ENCODE measurements at regions not wholly inside any gene's neighbourhood (a gene's known extent, or its start where the extent isn't known, plus 50 kb on each side); places are given as distances from the start of the nearest gene placed in this dataset.
"Not testable (repeated sequence)": the region's sequence is repeated elsewhere in the genome, so short reads cannot be mapped to it uniquely, and the experiment has no call there.

GRCh38 chr2:89973849-89974248 lies 1282.4 kb downstream of the RPIA start:
- H3K4me3 Mint-ChIP-seq; H3K27me3 ChIP-seq (ENCODE audit: insufficient read depth, low read length); H3K4me1 ChIP-seq (ENCODE audit: insufficient read depth, low read length); H3K36me3 Mint-ChIP-seq; DNase-seq; CTCF ChIA-PET (ENCODE audit: partially characterized antibody); H3K4me1 Mint-ChIP-seq; H3K4me3 ChIP-seq (ENCODE audit: low read length in 2 of 2); POLR2A ChIA-PET (ENCODE audit: partially characterized antibody); H3K9me3 Mint-ChIP-seq; H3K27ac Mint-ChIP-seq; H3K27ac ChIP-seq (ENCODE audit: low read depth, low read length); H3K9me3 ChIP-seq (ENCODE audit: control insufficient read depth in 1 of 2, low read length in 2 of 2); H3K36me3 ChIP-seq (ENCODE audit: insufficient read depth, low read length); intact Hi-C loops (cut with micrococcal nuclease); H3K27me3 Mint-ChIP-seq: not testable (repeated sequence)

- H3K36me3 ChIP-seq (ENCODE audit: insufficient read depth, low read length); H3K4me1 Mint-ChIP-seq; H3K36me3 Mint-ChIP-seq; H3K27ac ChIP-seq (ENCODE audit: low read depth, low read length); POLR2A ChIA-PET (ENCODE audit: partially characterized antibody); H3K27ac Mint-ChIP-seq; H3K9me3 ChIP-seq (ENCODE audit: control insufficient read depth in 1 of 2, low read length in 2 of 2); CTCF ChIA-PET (ENCODE audit: partially characterized antibody); H3K4me3 ChIP-seq (ENCODE audit: low read length in 2 of 2); DNase-seq; H3K27me3 ChIP-seq (ENCODE audit: insufficient read depth, low read length); intact Hi-C loops (cut with micrococcal nuclease); H3K27me3 Mint-ChIP-seq; H3K4me3 Mint-ChIP-seq; H3K4me1 ChIP-seq (ENCODE audit: insufficient read depth, low read length): not testable (repeated sequence)
- H3K9me3 Mint-ChIP-seq, result peaks cover 0 to 10% (median 1%) of the 10 kb centered on the region in 8 donors
Observed at GRCh38 chr2:89979826-89980537, 1288.5 kb downstream of the RPIA start.

GRCh38 chr2:89982246-89982645 lies 1290.8 kb downstream of the RPIA start:
- H3K4me3 ChIP-seq (ENCODE audit: low read length in 2 of 2); H3K36me3 ChIP-seq (ENCODE audit: insufficient read depth, low read length); H3K4me1 ChIP-seq (ENCODE audit: insufficient read depth, low read length); intact Hi-C loops (cut with micrococcal nuclease); H3K36me3 Mint-ChIP-seq; H3K4me3 Mint-ChIP-seq; H3K27me3 ChIP-seq (ENCODE audit: insufficient read depth, low read length); H3K4me1 Mint-ChIP-seq; POLR2A ChIA-PET (ENCODE audit: partially characterized antibody); H3K27me3 Mint-ChIP-seq; H3K9me3 ChIP-seq (ENCODE audit: control insufficient read depth in 1 of 2, low read length in 2 of 2); CTCF ChIA-PET (ENCODE audit: partially characterized antibody); H3K27ac ChIP-seq (ENCODE audit: low read depth, low read length); DNase-seq; H3K27ac Mint-ChIP-seq: not testable (repeated sequence)
- H3K9me3 Mint-ChIP-seq, result peaks cover 0 to 10% (median 1%) of the 10 kb centered on the region in 8 donors

GRCh38 chr2:89985650-89986049 lies 1294.2 kb downstream of the RPIA start:
- H3K9me3 ChIP-seq (ENCODE audit: control insufficient read depth in 1 of 2, low read length in 2 of 2); H3K36me3 Mint-ChIP-seq; H3K27ac Mint-ChIP-seq; H3K4me3 ChIP-seq (ENCODE audit: low read length in 2 of 2); DNase-seq; H3K27ac ChIP-seq (ENCODE audit: low read depth, low read length); H3K4me3 Mint-ChIP-seq; POLR2A ChIA-PET (ENCODE audit: partially characterized antibody); H3K36me3 ChIP-seq (ENCODE audit: insufficient read depth, low read length); H3K9me3 Mint-ChIP-seq; H3K4me1 ChIP-seq (ENCODE audit: insufficient read depth, low read length); H3K27me3 Mint-ChIP-seq; CTCF ChIA-PET (ENCODE audit: partially characterized antibody); intact Hi-C loops (cut with micrococcal nuclease); H3K4me1 Mint-ChIP-seq; H3K27me3 ChIP-seq (ENCODE audit: insufficient read depth, low read length): not testable (repeated sequence)

GRCh38 chr2:89986532-89986931 lies 1295.1 kb downstream of the RPIA start:
- H3K27ac Mint-ChIP-seq; H3K36me3 Mint-ChIP-seq; H3K27ac ChIP-seq (ENCODE audit: low read depth, low read length); H3K4me3 ChIP-seq (ENCODE audit: low read length in 2 of 2); H3K36me3 ChIP-seq (ENCODE audit: insufficient read depth, low read length); H3K27me3 ChIP-seq (ENCODE audit: insufficient read depth, low read length); H3K9me3 Mint-ChIP-seq; H3K4me1 ChIP-seq (ENCODE audit: insufficient read depth, low read length); CTCF ChIA-PET (ENCODE audit: partially characterized antibody); H3K27me3 Mint-ChIP-seq; H3K9me3 ChIP-seq (ENCODE audit: control insufficient read depth in 1 of 2, low read length in 2 of 2); DNase-seq; POLR2A ChIA-PET (ENCODE audit: partially characterized antibody); H3K4me1 Mint-ChIP-seq; intact Hi-C loops (cut with micrococcal nuclease); H3K4me3 Mint-ChIP-seq: not testable (repeated sequence)

- H3K27ac ChIP-seq (ENCODE audit: low read depth, low read length); DNase-seq; intact Hi-C loops (cut with micrococcal nuclease); H3K4me1 Mint-ChIP-seq; H3K27me3 ChIP-seq (ENCODE audit: insufficient read depth, low read length); H3K9me3 Mint-ChIP-seq; H3K4me3 ChIP-seq (ENCODE audit: low read length in 2 of 2); H3K36me3 ChIP-seq (ENCODE audit: insufficient read depth, low read length); H3K9me3 ChIP-seq (ENCODE audit: control insufficient read depth in 1 of 2, low read length in 2 of 2); H3K4me3 Mint-ChIP-seq; CTCF ChIA-PET (ENCODE audit: partially characterized antibody); POLR2A ChIA-PET (ENCODE audit: partially characterized antibody); H3K36me3 Mint-ChIP-seq; H3K4me1 ChIP-seq (ENCODE audit: insufficient read depth, low read length); H3K27me3 Mint-ChIP-seq; H3K27ac Mint-ChIP-seq: not testable (repeated sequence)
Observed at GRCh38 chr2:89996779-89997178, 1305.3 kb downstream of the RPIA start.

DNA sequence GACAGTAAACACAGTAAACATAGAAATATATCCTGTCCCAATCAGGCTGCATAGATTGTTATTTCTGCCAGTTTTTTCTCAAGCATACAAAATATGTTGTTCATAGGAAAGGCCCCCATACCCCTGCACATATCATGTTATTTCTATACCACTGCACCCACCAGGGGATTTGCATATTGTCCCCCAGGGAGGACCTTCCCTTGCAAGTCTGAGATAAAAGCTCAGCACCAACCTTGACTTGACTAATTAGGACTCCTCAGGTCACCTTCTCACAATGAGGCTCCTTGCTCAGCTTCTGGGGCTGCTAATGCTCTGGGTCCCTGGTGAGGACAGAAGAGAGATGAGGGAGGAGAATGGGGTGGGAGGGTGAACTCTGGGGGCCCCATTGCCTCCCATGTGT lies 1313.1 kb downstream of the RPIA start:
- intact Hi-C loops (cut with micrococcal nuclease); H3K4me3 ChIP-seq (ENCODE audit: low read length in 2 of 2); H3K27ac Mint-ChIP-seq; H3K4me1 Mint-ChIP-seq; POLR2A ChIA-PET (ENCODE audit: partially characterized antibody); H3K9me3 Mint-ChIP-seq; H3K27me3 ChIP-seq (ENCODE audit: insufficient read depth, low read length); H3K4me3 Mint-ChIP-seq; H3K9me3 ChIP-seq (ENCODE audit: control insufficient read depth in 1 of 2, low read length in 2 of 2); CTCF ChIA-PET (ENCODE audit: partially characterized antibody); H3K36me3 Mint-ChIP-seq; H3K4me1 ChIP-seq (ENCODE audit: insufficient read depth, low read length); H3K27ac ChIP-seq (ENCODE audit: low read depth, low read length); H3K36me3 ChIP-seq (ENCODE audit: insufficient read depth, low read length); DNase-seq; H3K27me3 Mint-ChIP-seq: not testable (repeated sequence)

- H3K27ac ChIP-seq (ENCODE audit: low read depth, low read length); H3K36me3 ChIP-seq (ENCODE audit: insufficient read depth, low read length); H3K9me3 Mint-ChIP-seq; DNase-seq; H3K4me3 ChIP-seq (ENCODE audit: low read length in 2 of 2); POLR2A ChIA-PET (ENCODE audit: partially characterized antibody); H3K4me3 Mint-ChIP-seq; H3K4me1 ChIP-seq (ENCODE audit: insufficient read depth, low read length); intact Hi-C loops (cut with micrococcal nuclease); H3K27me3 Mint-ChIP-seq; H3K27ac Mint-ChIP-seq; H3K4me1 Mint-ChIP-seq; H3K36me3 Mint-ChIP-seq; H3K27me3 ChIP-seq (ENCODE audit: insufficient read depth, low read length); H3K9me3 ChIP-seq (ENCODE audit: control insufficient read depth in 1 of 2, low read length in 2 of 2); CTCF ChIA-PET (ENCODE audit: partially characterized antibody): not testable (repeated sequence)
Observed at GRCh38 chr2:90010442-90011100, 1319.1 kb downstream of the RPIA start.

Measured in CD4-positive, alpha-beta memory T cell (primary cell).